ENCODE measurements at regions not wholly inside any gene's neighbourhood (a gene's known extent, or its start where the extent isn't known, plus 50 kb on each side); places are given as distances from the start of the nearest gene placed in this dataset.

- intact Hi-C loops (cut with DNase I; ENCODE audit: low total_unique reads), result no loop called here
- no peak for DNase-seq
- H3K4me3 ChIP-seq, result no peak overlapping the region
- no peaks in the 10 kb centered on the region for H3K36me3 ChIP-seq
- no peaks in the 10 kb centered on the region for H3K27me3 ChIP-seq
- no peaks in the 10 kb centered on the region for H3K4me1 ChIP-seq
- TF ChIP-seq CTCF (IDR thresholded peaks at IDR 0.05), result no peak
- H3K27ac ChIP-seq, result no peak overlapping the region
- no peaks in the 10 kb centered on the region for H3K9me3 ChIP-seq
These were observed 1008.8 kb downstream of the ADGRL3 start for GRCh38 chr4:62208921-62209320.

GRCh38 chr4:62204136-62204535, 1004.0 kb downstream of the ADGRL3 start:
- no peaks in the 10 kb centered on the region for H3K4me1 ChIP-seq
- no peak for DNase-seq
- H3K36me3 ChIP-seq, result no peaks in the 10 kb centered on the region
- TF ChIP-seq CTCF (IDR thresholded peaks at IDR 0.05), result no peak
- H3K27me3 ChIP-seq, result no peaks in the 10 kb centered on the region
- H3K9me3 ChIP-seq, result no peaks in the 10 kb centered on the region
- H3K4me3 ChIP-seq, result no peak overlapping the region
- intact Hi-C loops (cut with DNase I; ENCODE audit: low total_unique reads), result no loop called here
- no peak overlapping the region for H3K27ac ChIP-seq

DNA sequence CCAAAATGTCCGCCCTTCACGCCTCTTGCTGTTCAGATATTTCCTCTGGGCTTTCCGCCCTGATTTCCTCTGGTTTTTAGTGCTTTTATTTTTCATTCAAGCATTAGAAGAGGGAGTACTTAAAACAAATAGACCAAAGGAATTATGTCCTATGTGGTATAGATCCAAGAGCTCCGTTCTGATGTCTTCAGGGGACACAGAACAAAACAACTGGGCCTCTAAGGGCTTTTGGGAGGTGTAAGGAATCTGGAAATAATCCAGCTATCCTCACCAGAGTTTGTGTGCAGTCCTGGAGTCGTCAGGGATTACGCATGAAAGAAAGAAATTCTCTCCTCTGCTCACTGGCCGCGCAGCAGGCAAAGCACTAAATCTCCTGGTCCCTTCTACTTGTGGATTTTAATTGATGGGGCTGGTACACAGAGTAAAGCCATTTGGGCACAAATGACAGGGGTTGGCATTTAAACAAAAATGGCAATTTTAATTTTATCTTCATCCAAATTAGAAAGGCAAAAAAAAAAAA, 999.2 kb downstream of the ADGRL3 start:
- DNase-seq, result no peak
- intact Hi-C loops (cut with DNase I; ENCODE audit: low total_unique reads), result no loop called here
- H3K4me1 ChIP-seq, result no peaks in the 10 kb centered on the region
- no peak overlapping the region for H3K27ac ChIP-seq
- H3K27me3 ChIP-seq, result no peaks in the 10 kb centered on the region
- H3K4me3 ChIP-seq, result no peak overlapping the region
- no peaks in the 10 kb centered on the region for H3K9me3 ChIP-seq
- no peaks in the 10 kb centered on the region for H3K36me3 ChIP-seq
- TF ChIP-seq CTCF (IDR thresholded peaks at IDR 0.05), result no peak

DNA sequence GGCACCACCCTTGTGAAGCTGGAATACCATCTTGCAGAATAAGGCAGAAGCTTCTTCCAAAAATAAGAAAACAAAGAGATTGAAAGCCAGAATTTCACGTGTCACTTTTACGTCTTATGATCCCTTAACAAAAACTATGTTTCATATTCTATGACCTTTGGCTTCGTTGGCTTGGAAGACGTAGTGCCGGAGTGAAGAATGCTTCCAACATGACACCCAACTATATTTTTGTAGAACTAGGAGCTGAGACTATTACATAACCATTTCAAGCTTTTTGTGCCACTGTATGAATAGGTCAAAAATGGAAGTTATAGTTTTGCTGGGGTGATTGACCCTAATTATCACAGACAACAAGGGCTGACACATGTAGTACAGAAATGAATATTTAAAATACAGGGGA, 996.2 kb downstream of the ADGRL3 start:
- peaks cover 0 to 5% (median 0%) of the 10 kb centered on the region in 4 donors for H3K4me1 ChIP-seq
- no peaks in the 10 kb centered on the region for H3K36me3 ChIP-seq
- H3K4me3 ChIP-seq, result no peak overlapping the region
- no peak for TF ChIP-seq CTCF (IDR thresholded peaks at IDR 0.05)
- H3K27ac ChIP-seq, result no peak overlapping the region
- no peaks in the 10 kb centered on the region for H3K9me3 ChIP-seq
- H3K27me3 ChIP-seq, result no peaks in the 10 kb centered on the region
- no peak for DNase-seq
- intact Hi-C loops (cut with DNase I; ENCODE audit: low total_unique reads), result no loop called here

DNA sequence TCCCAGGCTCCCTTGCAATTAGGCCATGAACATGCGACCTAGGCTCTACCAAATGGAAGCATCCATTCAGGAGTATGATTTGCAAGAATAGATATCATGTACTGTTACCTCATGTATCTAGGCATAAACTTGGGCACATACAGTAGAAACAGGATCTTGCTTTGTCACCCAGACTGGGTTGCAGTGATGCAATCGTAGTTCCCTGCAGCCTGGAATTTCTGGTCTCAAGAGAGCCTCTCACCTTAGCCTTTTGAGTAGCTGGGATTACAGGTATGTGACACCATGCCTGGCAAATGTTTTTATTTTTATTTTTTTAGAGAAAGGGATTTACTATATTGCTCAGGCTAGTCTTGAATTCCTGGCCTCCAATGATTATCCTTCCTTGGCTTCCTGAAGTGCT, 994.2 kb downstream of the ADGRL3 start:
- Histone ChIP-seq H3K4me1 (peaks cover 0 to 5% (median 0%) of the 10 kb centered on the region in 4 donors), H3K9me3 (no peaks in the 10 kb centered on the region), H3K36me3 (no peaks in the 10 kb centered on the region), H3K27me3 (no peaks in the 10 kb centered on the region), H3K27ac (no peak overlapping the region), H3K4me3 (no peak overlapping the region)
- DNase-seq, result no peak
- intact Hi-C loops (cut with DNase I; ENCODE audit: low total_unique reads), result no loop called here
- TF ChIP-seq CTCF (IDR thresholded peaks at IDR 0.05), result no peak

GRCh38 chr4:62193761-62194160, 993.6 kb downstream of the ADGRL3 start:
- Histone ChIP-seq H3K36me3 (no peaks in the 10 kb centered on the region), H3K27ac (no peak overlapping the region), H3K4me1 (peaks cover 0 to 5% (median 0%) of the 10 kb centered on the region in 4 donors), H3K4me3 (no peak overlapping the region), H3K9me3 (no peaks in the 10 kb centered on the region), H3K27me3 (no peaks in the 10 kb centered on the region)
- DNase-seq, result no peak
- intact Hi-C loops (cut with DNase I; ENCODE audit: low total_unique reads), result no loop called here
- TF ChIP-seq CTCF (IDR thresholded peaks at IDR 0.05), result no peak

Measured in tibial artery (tissue), 4 donors.